Smooth muscle cell (in vitro differentiated cells): ENCODE measurements at regions not wholly inside any gene's neighbourhood (a gene's known extent, or its start where the extent isn't known, plus 50 kb on each side); places are given as distances from the start of the nearest gene placed in this dataset.

Experiments used
- DNase-seq: peaks from one replicate; lab custom pipeline; 2025; ENCODE audit not compliant: unreplicated experiment; lab: John Stamatoyannopoulos, UW
- H2AFZ ChIP-seq: fragments of 200-600 bp; sonication (generic); 2 replicates; pipeline ENCODE4 v1.6.0; 2016; ENCODE audit warnings: antibody characterized with exemption, low read depth, mild to moderate bottlenecking
- H3F3A ChIP-seq: fragments of 200-600 bp; sonication (generic); 2 replicates; pipeline ENCODE4 v1.6.0; 2017; ENCODE audit warnings: antibody characterized with exemption, low read depth
- H3K27ac ChIP-seq: fragments of 200-600 bp; sonication (generic); 2 replicates; pipeline ENCODE4 v1.5.1; 2016; ENCODE audit warnings: low read depth, mild to moderate bottlenecking
- H3K27me3 ChIP-seq: fragments of 200-600 bp; sonication (generic); 2 replicates; pipeline ENCODE4 v1.6.1; 2016; ENCODE audit warnings: low read depth, mild to moderate bottlenecking
- H3K36me3 ChIP-seq: fragments of 200-600 bp; sonication (generic); 2 replicates; pipeline ENCODE4 v1.5.1; 2016; ENCODE audit warnings: low read depth
- H3K4me1 ChIP-seq: fragments of 200-600 bp; sonication (generic); 2 replicates; pipeline ENCODE4 v1.5.1; 2016; ENCODE audit warnings: low read depth
- H3K4me2 ChIP-seq: fragments of 200-600 bp; sonication (generic); 2 replicates; pipeline ENCODE4 v1.6.0; 2016; ENCODE audit warnings: mild to moderate bottlenecking
- H3K4me3 ChIP-seq: fragments of 200-600 bp; sonication (generic); 2 replicates; pipeline ENCODE4 v1.5.1; 2016; ENCODE audit warnings: mild to moderate bottlenecking
- H3K79me2 ChIP-seq: fragments of 200-600 bp; sonication (generic); 2 replicates; pipeline ENCODE4 v1.6.0; 2016; ENCODE audit warnings: low read depth, mild to moderate bottlenecking
- H3K9ac ChIP-seq: fragments of 200-600 bp; sonication (generic); 2 replicates; pipeline ENCODE4 v1.6.0; 2016; ENCODE audit warnings: low read depth
- H3K9me3 ChIP-seq: fragments of 200-600 bp; sonication (generic); replicated peaks from 2 replicates; pipeline ENCODE4 v1.5.1; 2016; ENCODE audit warnings: low read depth
- H4K20me1 ChIP-seq: fragments of 200-600 bp; sonication (generic); 2 replicates; pipeline ENCODE4 v1.6.0; 2016; ENCODE audit warnings: low read depth
- CTCF ChIP-seq: fragments of 200-600 bp; sonication (generic); IDR thresholded peaks from 2 replicates; pipeline ENCODE4 v1.5.1; 2017; ENCODE audit warnings: borderline replicate concordance, mild to moderate bottlenecking, antibody characterized with exemption; ENCODE audit not compliant: insufficient read depth, poor library complexity, severe bottlenecking
- WGBS: methylation state at CpG from one replicate; pipeline ENCODE4 v1.1.7; 2016; ENCODE audit warnings: low lambda C conversion rate; 5-methylcytosine and 5-hydroxymethylcytosine counted together

- Histone ChIP-seq H3K27ac (no peak overlapping the region), H3K4me2 (no peak overlapping the region), H3K9ac (no peak overlapping the region), H3F3A (no peaks in the 10 kb centered on the region), H3K79me2 (no peaks in the 10 kb centered on the region), H3K4me1 (peaks cover 7% of the 10 kb centered on the region), H3K27me3 (no peaks in the 10 kb centered on the region), H2AFZ (no peak overlapping the region), H3K9me3 (no peaks in the 10 kb centered on the region), H4K20me1 (no peaks in the 10 kb centered on the region), H3K36me3 (no peaks in the 10 kb centered on the region), H3K4me3 (no peak overlapping the region)
- 95% methylated on average over 3 of the region's 3 CpGs for WGBS
- TF ChIP-seq CTCF = no peak
- DNase-seq = no peak
Measured at GRCh38 chr2:225998116-225998515, 598.6 kb downstream of the NYAP2 start.

GRCh38 chr2:225996462-225996828 lies 596.9 kb downstream of the NYAP2 start:
- Histone ChIP-seq H3K27ac (peak overlapping the region; percentile 84), H4K20me1 (no peaks in the 10 kb centered on the region), H2AFZ (no peak overlapping the region), H3K36me3 (no peaks in the 10 kb centered on the region), H3F3A (no peaks in the 10 kb centered on the region), H3K27me3 (no peaks in the 10 kb centered on the region), H3K9me3 (no peaks in the 10 kb centered on the region), H3K4me1 (peaks cover 7% of the 10 kb centered on the region), H3K4me2 (peak overlapping the region; percentile 52), H3K79me2 (no peaks in the 10 kb centered on the region), H3K9ac (no peak overlapping the region), H3K4me3 (no peak overlapping the region)
- DNase-seq = no peak
- 96% methylated on average over 2 of the region's 2 CpGs for WGBS
- TF ChIP-seq CTCF = no peak

GRCh38 chr2:225995796-225996461 lies 596.4 kb downstream of the NYAP2 start:
- Histone ChIP-seq H2AFZ (peak overlapping the region; percentile 6), H3K27me3 (no peaks in the 10 kb centered on the region), H3K79me2 (no peaks in the 10 kb centered on the region), H3K36me3 (no peaks in the 10 kb centered on the region), H3K9ac (peak overlapping the region; percentile 14), H3K4me2 (peak overlapping the region; percentile 52), H3K9me3 (no peaks in the 10 kb centered on the region), H3K27ac (peak overlapping the region; percentile 84), H4K20me1 (no peaks in the 10 kb centered on the region), H3K4me1 (peaks cover 7% of the 10 kb centered on the region), H3K4me3 (no peak overlapping the region), H3F3A (no peaks in the 10 kb centered on the region)
- WGBS = 20% methylated on average over 2 of the region's 2 CpGs
- DNase-seq = no peak
- no peak for TF ChIP-seq CTCF

- peak overlapping the region; percentile 52 for H3K4me2 ChIP-seq
- 92% methylated on average over 3 of the region's 3 CpGs for WGBS
- no peak for DNase-seq
Measured at GRCh38 chr2:225994748-225995405, 595.4 kb downstream of the NYAP2 start.

More at GRCh38 chr2:225994748-225995405, 595.4 kb downstream of the NYAP2 start:
- Histone ChIP-seq H3K36me3 (no peaks in the 10 kb centered on the region), H4K20me1 (no peaks in the 10 kb centered on the region), H3F3A (no peaks in the 10 kb centered on the region), H3K27ac (peak overlapping the region; percentile 84), H3K79me2 (no peaks in the 10 kb centered on the region), H3K9ac (peak overlapping the region; percentile 14), H3K4me3 (no peak overlapping the region), H3K4me1 (peaks cover 7% of the 10 kb centered on the region), H3K27me3 (no peaks in the 10 kb centered on the region), H2AFZ (no peak overlapping the region), H3K9me3 (no peaks in the 10 kb centered on the region)
- no peak for TF ChIP-seq CTCF
